SU-DHL-6 (cell line): ENCODE measurements at regions not wholly inside any gene's neighbourhood (a gene's known extent, or its start where the extent isn't known, plus 50 kb on each side); places are given as distances from the start of the nearest gene placed in this dataset.

Source experiments
- CTCF ChIP-seq: fragments of 200-600 bp; sonication (generic); IDR thresholded peaks from one replicate; pipeline ENCODE4 v1.5.1; 2017; ENCODE audit warnings: antibody characterized with exemption, mild to moderate bottlenecking, low read length, moderate library complexity; ENCODE audit not compliant: insufficient read depth, poor library complexity, severe bottlenecking
- EZH2phosphoT487 ChIP-seq: fragments of 200-600 bp; sonication (generic), shearing (Covaris generic); conservative IDR thresholded peaks from 2 replicates; pipeline ENCODE4 v1.6.1; 2018; ENCODE audit warnings: mild to moderate bottlenecking, antibody characterized with exemption, low read length, moderate library complexity, mixed read lengths

GRCh38 chr7:41855798-41856197 is 152.9 kb upstream of the INHBA start:
- TF ChIP-seq CTCF, result no peak
- no peak for TF ChIP-seq EZH2phosphoT487
